Coronary artery (tissue), 2 donors: ENCODE measurements at regions not wholly inside any gene's neighbourhood (a gene's known extent, or its start where the extent isn't known, plus 50 kb on each side); places are given as distances from the start of the nearest gene placed in this dataset.

Source experiments
- DNase-seq: peaks from one replicate; pipeline ENCODE4 v3.0.0-alpha.2; 2017; ENCODE audit warnings: low spot score
- H3K27ac ChIP-seq, 2 donors: fragments of 200-600 bp; sonication (generic); one replicate each; pipeline ENCODE4 v1.5.1; 2016 to 2019
- H3K4me3 ChIP-seq: fragments of 200-600 bp; sonication (generic); 2 replicates; pipeline ENCODE4 v1.5.1; 2016; ENCODE audit warnings: mild to moderate bottlenecking, moderate library complexity
- CTCF ChIP-seq: fragments of 200-600 bp; sonication (generic); IDR thresholded peaks from one replicate; pipeline ENCODE4 v1.5.1; 2019; ENCODE audit warnings: antibody characterized with exemption

- Histone ChIP-seq H3K27ac (no peak overlapping the region), H3K4me3 (no peak overlapping the region)
- DNase-seq: no peak
- TF ChIP-seq CTCF: no peak
These were observed 391.0 kb downstream of the CDH2 start for GRCh38 chr18:27785815-27786471.

GRCh38 chr18:27780061-27780745, 396.7 kb downstream of the CDH2 start:
- no peak for TF ChIP-seq CTCF
- no peak overlapping the region for H3K4me3 ChIP-seq
- no peak overlapping the region for H3K27ac ChIP-seq
- DNase-seq: no peak

GRCh38 chr18:27778925-27779324, 398.0 kb downstream of the CDH2 start:
- no peak overlapping the region for H3K4me3 ChIP-seq
- TF ChIP-seq CTCF: no peak
- H3K27ac ChIP-seq: no peak overlapping the region
- no peak for DNase-seq

- TF ChIP-seq CTCF: no peak
These were observed 398.5 kb downstream of the CDH2 start for GRCh38 chr18:27778441-27778840.

GRCh38 chr18:27772081-27772480, 404.8 kb downstream of the CDH2 start:
- no peak for TF ChIP-seq CTCF
- Histone ChIP-seq H3K27ac (no peak overlapping the region), H3K4me3 (no peak overlapping the region)
- no peak for DNase-seq

More at GRCh38 chr18:27778441-27778840, 398.5 kb downstream of the CDH2 start:
- Histone ChIP-seq H3K4me3 (no peak overlapping the region), H3K27ac (no peak overlapping the region)
- DNase-seq: no peak

- Histone ChIP-seq H3K27ac (no peak overlapping the region), H3K4me3 (no peak overlapping the region)
- DNase-seq: no peak
- no peak for TF ChIP-seq CTCF
These were observed 405.4 kb downstream of the CDH2 start for GRCh38 chr18:27771571-27771970.

GRCh38 chr18:27769152-27769551, 407.8 kb downstream of the CDH2 start:
- DNase-seq: no peak
- H3K27ac ChIP-seq: no peak overlapping the region
- TF ChIP-seq CTCF: no peak
- no peak overlapping the region for H3K4me3 ChIP-seq
